Liver (tissue), 3 donors: ENCODE measurements at regions not wholly inside any gene's neighbourhood (a gene's known extent, or its start where the extent isn't known, plus 50 kb on each side); places are given as distances from the start of the nearest gene placed in this dataset.

Experiments
- CTCF ChIP-seq: fragments of 150-350 bp; IDR thresholded peaks from 2 replicates; pipeline ENCODE4 v1.5.1; 2017; ENCODE audit warnings: improper control_type of control experiment, low read depth, low read length; ENCODE audit not compliant: missing input control
- EGR1 ChIP-seq, 2 donors: IDR thresholded peaks; 2 replicates each; pipeline ENCODE4 v1.6.1; 2016 to 2018; ENCODE audit warnings: antibody characterized with exemption in 2 of 2, low read depth in 2 of 2
- HNF4G ChIP-seq: IDR thresholded peaks from 2 replicates; pipeline ENCODE4 v1.6.1; 2016; ENCODE audit warnings: antibody characterized with exemption
- JUND ChIP-seq, 2 donors: IDR thresholded peaks; 2 replicates each; pipeline ENCODE4 v1.6.1; 2016; ENCODE audit warnings: antibody characterized with exemption in 2 of 2
- NR2F2 ChIP-seq: IDR thresholded peaks from 2 replicates; pipeline ENCODE4 v1.6.1; 2016; ENCODE audit warnings: antibody characterized with exemption
- REST ChIP-seq: IDR thresholded peaks from 2 replicates; pipeline ENCODE4 v1.6.1; 2016; ENCODE audit warnings: antibody characterized with exemption, mild to moderate bottlenecking
- RXRA ChIP-seq, 2 donors: IDR thresholded peaks; 2 replicates each; pipeline ENCODE4 v1.6.1; 2017 to 2018; ENCODE audit warnings: antibody characterized with exemption in 2 of 2, mild to moderate bottlenecking in 1 of 2
- SP1 ChIP-seq: IDR thresholded peaks from 2 replicates; pipeline ENCODE4 v1.6.1; 2018; ENCODE audit warnings: antibody characterized with exemption, mild to moderate bottlenecking
- YY1 ChIP-seq: IDR thresholded peaks from 2 replicates; pipeline ENCODE4 v1.6.1; 2016; ENCODE audit warnings: antibody characterized with exemption, mild to moderate bottlenecking
- ZBTB33 ChIP-seq: IDR thresholded peaks from 2 replicates; pipeline ENCODE4 v1.6.1; 2016; ENCODE audit warnings: antibody characterized with exemption
- TF ChIP-seq, protein P1 (sequence below): IDR thresholded peaks from 2 replicates; pipeline ENCODE4 v1.6.1; 2016; ENCODE audit warnings: antibody characterized with exemption
- donor health status: healthy.
- donor health status: healthy.

- no peak for TF ChIP-seq HNF4G
- TF ChIP-seq CTCF = no peak
- no peak for TF ChIP-seq SP1
- TF ChIP-seq, protein P1, sequence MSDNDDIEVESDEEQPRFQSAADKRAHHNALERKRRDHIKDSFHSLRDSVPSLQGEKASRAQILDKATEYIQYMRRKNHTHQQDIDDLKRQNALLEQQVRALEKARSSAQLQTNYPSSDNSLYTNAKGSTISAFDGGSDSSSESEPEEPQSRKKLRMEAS = no peak
- TF ChIP-seq RXRA (IDR thresholded peaks at IDR 0.05) = no peak
- no peak for TF ChIP-seq ZBTB33
- no peak for TF ChIP-seq REST
- no peak for TF ChIP-seq YY1
- TF ChIP-seq EGR1 (IDR thresholded peaks at IDR 0.05; ENCODE audit: low read depth in 2 of 2) = no peak
- no peak for TF ChIP-seq NR2F2
- TF ChIP-seq JUND (IDR thresholded peaks at IDR 0.05) = no peak
Observed at GRCh38 chr10:113425008-113425407, 127.8 kb upstream of the HABP2 start.
